AG04449 (cell line): ENCODE measurements at regions not wholly inside any gene's neighbourhood (a gene's known extent, or its start where the extent isn't known, plus 50 kb on each side); places are given as distances from the start of the nearest gene placed in this dataset.

ENCODE experiments used
- CTCF ChIA-PET: fragments of 350-600 bp; formaldehyde crosslinking; extraction: SDS; loops from one replicate; lab custom pipeline; 2021; ENCODE audit warnings: antibody characterized with exemption; lab: Yijun Ruan, JAX
- POLR2A ChIA-PET: fragments of 400-600, 350-600 bp; formaldehyde crosslinking; extraction: SDS; loops from one replicate; lab custom pipeline; 2020; ENCODE audit warnings: antibody characterized with exemption, inconsistent platforms; lab: Yijun Ruan, JAX
- DNase-seq: peaks from one replicate; pipeline ENCODE4 v3.0.0-alpha.2; 2010; ENCODE audit warnings: low read depth, low spot score
- H3K4me3 ChIP-seq: 2 replicates; pipeline ENCODE4 v1.5.1; 2011; ENCODE audit warnings: low read depth, mild to moderate bottlenecking, control low read depth, low read length
- CTCF ChIP-seq: IDR thresholded peaks from one replicate; pipeline ENCODE4 v1.5.1; 2011; ENCODE audit warnings: mild to moderate bottlenecking, moderate library complexity, low read length, control low read depth, inconsistent platforms; ENCODE audit not compliant: insufficient read depth; ENCODE audit errors: missing control alignments

GRCh38 chrX:781224-782204 is 150.9 kb downstream of the SHOX start:
- no peak for TF ChIP-seq CTCF

GRCh38 chrX:776529-777230 is 146.1 kb downstream of the SHOX start:
- no peak overlapping the region for H3K4me3 ChIP-seq
- CTCF ChIA-PET = no interaction called here
- no peak for TF ChIP-seq CTCF
- POLR2A ChIA-PET = no interaction called here
- DNase-seq = no peak

More at GRCh38 chrX:781224-782204, 150.9 kb downstream of the SHOX start:
- no peak overlapping the region for H3K4me3 ChIP-seq
- no peak for DNase-seq
- CTCF ChIA-PET = no interaction called here
- POLR2A ChIA-PET = no interaction called here

- no peak overlapping the region for H3K4me3 ChIP-seq
- no peak for DNase-seq
- TF ChIP-seq CTCF = no peak
- ChIA-PET CTCF (no interaction called here), POLR2A (no interaction called here)
Observed at GRCh38 chrX:776061-776460, 145.5 kb downstream of the SHOX start.

- no peak for DNase-seq
- CTCF ChIA-PET = no interaction called here
- POLR2A ChIA-PET = no interaction called here
Observed at GRCh38 chrX:774536-774935, 143.9 kb downstream of the SHOX start.

GRCh38 chrX:773292-774025 is 142.9 kb downstream of the SHOX start:
- TF ChIP-seq CTCF = no peak
- no peak for DNase-seq
- POLR2A ChIA-PET = no interaction called here
- no peak overlapping the region for H3K4me3 ChIP-seq
- CTCF ChIA-PET = no interaction called here

More at GRCh38 chrX:774536-774935, 143.9 kb downstream of the SHOX start:
- TF ChIP-seq CTCF = no peak
- H3K4me3 ChIP-seq = no peak overlapping the region
